Body of pancreas (tissue), 4 donors: ENCODE measurements at regions not wholly inside any gene's neighbourhood (a gene's known extent, or its start where the extent isn't known, plus 50 kb on each side); places are given as distances from the start of the nearest gene placed in this dataset.

Experiments
- POLR2A ChIP-seq, 3 donors: fragments of 450-650 bp; IDR thresholded peaks; one replicate each; pipeline ENCODE4 v1.6.1; 2016; ENCODE audit warnings: antibody characterized with exemption in 3 of 3, mild to moderate bottlenecking in 2 of 3
- TF ChIP-seq, protein P1 (sequence below), 7 experiments: fragments of 450-650 bp in 4 of 7; fragments of 200-600 bp in 3 of 7; sonication (generic) in 3 of 7; IDR thresholded peaks; one replicate each; pipeline ENCODE4 v1.5.1; 2016 to 2019; ENCODE audit warnings: antibody characterized with exemption in 7 of 7

- TF ChIP-seq, protein P1, sequence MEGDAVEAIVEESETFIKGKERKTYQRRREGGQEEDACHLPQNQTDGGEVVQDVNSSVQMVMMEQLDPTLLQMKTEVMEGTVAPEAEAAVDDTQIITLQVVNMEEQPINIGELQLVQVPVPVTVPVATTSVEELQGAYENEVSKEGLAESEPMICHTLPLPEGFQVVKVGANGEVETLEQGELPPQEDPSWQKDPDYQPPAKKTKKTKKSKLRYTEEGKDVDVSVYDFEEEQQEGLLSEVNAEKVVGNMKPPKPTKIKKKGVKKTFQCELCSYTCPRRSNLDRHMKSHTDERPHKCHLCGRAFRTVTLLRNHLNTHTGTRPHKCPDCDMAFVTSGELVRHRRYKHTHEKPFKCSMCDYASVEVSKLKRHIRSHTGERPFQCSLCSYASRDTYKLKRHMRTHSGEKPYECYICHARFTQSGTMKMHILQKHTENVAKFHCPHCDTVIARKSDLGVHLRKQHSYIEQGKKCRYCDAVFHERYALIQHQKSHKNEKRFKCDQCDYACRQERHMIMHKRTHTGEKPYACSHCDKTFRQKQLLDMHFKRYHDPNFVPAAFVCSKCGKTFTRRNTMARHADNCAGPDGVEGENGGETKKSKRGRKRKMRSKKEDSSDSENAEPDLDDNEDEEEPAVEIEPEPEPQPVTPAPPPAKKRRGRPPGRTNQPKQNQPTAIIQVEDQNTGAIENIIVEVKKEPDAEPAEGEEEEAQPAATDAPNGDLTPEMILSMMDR (IDR thresholded peaks at IDR 0.05): no peak
- TF ChIP-seq POLR2A (IDR thresholded peaks at IDR 0.05): no peak
Observed at GRCh38 chr1:60388092-60388987, 314.8 kb upstream of the C1orf87 start.
